BJ (cell line): ENCODE measurements at regions not wholly inside any gene's neighbourhood (a gene's known extent, or its start where the extent isn't known, plus 50 kb on each side); places are given as distances from the start of the nearest gene placed in this dataset.

Source experiments
- CTCF ChIA-PET: fragments of 350-600 bp; formaldehyde crosslinking; extraction: SDS; loops from one replicate; lab custom pipeline; 2021; ENCODE audit warnings: antibody characterized with exemption, inconsistent platforms; lab: Yijun Ruan, JAX
- POLR2A ChIA-PET: fragments of 300-600 bp; sonication (Branson Sonifier 250); formaldehyde crosslinking; extraction: SDS; loops from one replicate; lab custom pipeline; 2021; ENCODE audit warnings: antibody characterized with exemption; lab: Charles Lee
- DNase-seq: peaks from one replicate; pipeline ENCODE4 v3.0.0-alpha.2; 2011; ENCODE audit warnings: low read depth
- H3K27me3 ChIP-seq: 2 replicates; pipeline ENCODE4 v1.6.0; 2011; ENCODE audit warnings: low read length; ENCODE audit not compliant: control insufficient read depth, insufficient read depth
- H3K36me3 ChIP-seq: 2 replicates; pipeline ENCODE4 v1.5.1; 2011; ENCODE audit warnings: low read length; ENCODE audit not compliant: control insufficient read depth, insufficient read depth
- H3K4me3 ChIP-seq: 2 replicates; pipeline ENCODE4 v1.5.1; 2011; ENCODE audit warnings: low read depth, mild to moderate bottlenecking, control low read depth, low read length
- CTCF ChIP-seq: IDR thresholded peaks from 2 replicates; pipeline ENCODE4 v1.5.1; 2011; ENCODE audit warnings: low read depth, mild to moderate bottlenecking, control low read depth, inconsistent platforms, low read length, moderate library complexity; ENCODE audit not compliant: insufficient read depth

- CTCF ChIA-PET = interaction anchor here (1.0 to 7.5 kb wide), 9 partner anchors 15 to 1079 kb away, joined by 3 to 90 read pairs (median 5); partner anchors contain the start of gene DARS2
- DNase-seq = peak; percentile 94
- H3K27me3 ChIP-seq = peaks cover 3% of the 10 kb centered on the region; the same call in 1 of the 2 replicates
- POLR2A ChIA-PET = interaction anchor here (0.6 kb wide), 1 partner anchor 157 kb away, joined by 5 read pairs; no protein-coding TSS in a partner anchor
- H3K4me3 ChIP-seq = no peak overlapping the region
- no peak for TF ChIP-seq CTCF
- no peaks in the 10 kb centered on the region; the same call in 1 of the 2 replicates for H3K36me3 ChIP-seq
Observed at GRCh38 chr1:172746091-172746949, 87.4 kb downstream of the FASLG start.

GRCh38 chr1:172748201-172748600, 89.3 kb downstream of the FASLG start:
- ChIA-PET POLR2A (no interaction called here), CTCF (no interaction called here)
- Histone ChIP-seq H3K36me3 (no peaks in the 10 kb centered on the region; the same call in 1 of the 2 replicates), H3K4me3 (no peak overlapping the region), H3K27me3 (peaks cover 3% of the 10 kb centered on the region; the same call in 1 of the 2 replicates)
- DNase-seq = no peak
- TF ChIP-seq CTCF = no peak

GRCh38 chr1:172751683-172752082, 92.8 kb downstream of the FASLG start:
- DNase-seq = no peak
- CTCF ChIA-PET = no interaction called here

GRCh38 chr1:172753964-172754363, 95.1 kb downstream of the FASLG start:
- H3K36me3 ChIP-seq = no peaks in the 10 kb centered on the region
- no peak for TF ChIP-seq CTCF
- no peak for DNase-seq
- ChIA-PET POLR2A (no interaction called here), CTCF (no interaction called here)
- no peak overlapping the region for H3K4me3 ChIP-seq
- H3K27me3 ChIP-seq = peaks cover 5% of the 10 kb centered on the region; the same call in 1 of the 2 replicates

More at GRCh38 chr1:172751683-172752082, 92.8 kb downstream of the FASLG start:
- H3K36me3 ChIP-seq = no peaks in the 10 kb centered on the region; the same call in 1 of the 2 replicates
- POLR2A ChIA-PET = no interaction called here
- H3K4me3 ChIP-seq = no peak overlapping the region
- no peak for TF ChIP-seq CTCF
- peaks cover 5% of the 10 kb centered on the region; the same call in 1 of the 2 replicates for H3K27me3 ChIP-seq

GRCh38 chr1:172754609-172755008, 95.7 kb downstream of the FASLG start:
- ChIA-PET POLR2A (no interaction called here), CTCF (no interaction called here)
- TF ChIP-seq CTCF = no peak
- no peak overlapping the region for H3K4me3 ChIP-seq
- no peak for DNase-seq
- no peaks in the 10 kb centered on the region for H3K36me3 ChIP-seq
- H3K27me3 ChIP-seq = peaks cover 5% of the 10 kb centered on the region; the same call in 1 of the 2 replicates
